ENCODE measurements at regions not wholly inside any gene's neighbourhood (a gene's known extent, or its start where the extent isn't known, plus 50 kb on each side); places are given as distances from the start of the nearest gene placed in this dataset.

DNA sequence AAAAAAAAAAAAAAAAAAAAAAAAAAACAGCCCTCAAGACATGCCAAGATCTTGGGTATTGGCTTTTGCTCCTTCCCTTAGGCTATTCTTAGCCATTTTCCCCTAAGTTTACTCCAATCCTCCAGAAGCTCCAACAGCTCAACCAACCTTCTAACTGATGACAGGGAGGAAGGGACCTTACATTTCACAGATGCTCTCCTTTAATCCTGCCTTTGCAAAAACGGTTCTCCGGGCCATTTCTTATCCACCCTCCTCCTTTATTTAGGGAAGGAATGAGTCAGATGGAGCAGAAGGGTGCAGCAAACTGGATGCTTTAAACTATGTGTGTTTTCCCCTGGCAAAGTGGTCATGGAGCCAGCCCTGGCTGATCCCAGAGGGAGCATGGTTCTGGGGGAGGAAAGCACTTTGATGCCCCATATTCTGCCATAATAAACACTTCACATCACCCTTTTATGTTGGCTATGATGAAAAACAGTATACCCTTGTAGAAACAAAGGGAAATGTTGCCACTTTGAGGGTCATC is 369.4 kb upstream of the DMAC1 start:
- TF ChIP-seq, protein P1, sequence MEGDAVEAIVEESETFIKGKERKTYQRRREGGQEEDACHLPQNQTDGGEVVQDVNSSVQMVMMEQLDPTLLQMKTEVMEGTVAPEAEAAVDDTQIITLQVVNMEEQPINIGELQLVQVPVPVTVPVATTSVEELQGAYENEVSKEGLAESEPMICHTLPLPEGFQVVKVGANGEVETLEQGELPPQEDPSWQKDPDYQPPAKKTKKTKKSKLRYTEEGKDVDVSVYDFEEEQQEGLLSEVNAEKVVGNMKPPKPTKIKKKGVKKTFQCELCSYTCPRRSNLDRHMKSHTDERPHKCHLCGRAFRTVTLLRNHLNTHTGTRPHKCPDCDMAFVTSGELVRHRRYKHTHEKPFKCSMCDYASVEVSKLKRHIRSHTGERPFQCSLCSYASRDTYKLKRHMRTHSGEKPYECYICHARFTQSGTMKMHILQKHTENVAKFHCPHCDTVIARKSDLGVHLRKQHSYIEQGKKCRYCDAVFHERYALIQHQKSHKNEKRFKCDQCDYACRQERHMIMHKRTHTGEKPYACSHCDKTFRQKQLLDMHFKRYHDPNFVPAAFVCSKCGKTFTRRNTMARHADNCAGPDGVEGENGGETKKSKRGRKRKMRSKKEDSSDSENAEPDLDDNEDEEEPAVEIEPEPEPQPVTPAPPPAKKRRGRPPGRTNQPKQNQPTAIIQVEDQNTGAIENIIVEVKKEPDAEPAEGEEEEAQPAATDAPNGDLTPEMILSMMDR (IDR thresholded peaks at IDR 0.05) = no peak
- TF ChIP-seq POLR2A (IDR thresholded peaks at IDR 0.05) = no peak

All from body of pancreas (tissue), 4 donors.